GM12878 (cell line): ENCODE measurements at regions not wholly inside any gene's neighbourhood (a gene's known extent, or its start where the extent isn't known, plus 50 kb on each side); places are given as distances from the start of the nearest gene placed in this dataset.
"Not testable (repeated sequence)": the region's sequence is repeated elsewhere in the genome, so short reads cannot be mapped to it uniquely, and the experiment has no call there.

Source experiments
- ATAC-seq: fragments of 200-7000 bp; cut with Tn5 transposase; 3 replicates; pipeline ENCODE4 v1.9.1; 2020; ENCODE audit warnings: mild to moderate bottlenecking, moderate library complexity
- BruUV-seq: library from RNA; stranded (reverse); fragments of 400-500 nt; replicated peaks from 2 replicates; lab custom pipeline; 2021; lab: Mats Ljungman, UMichigan
- CTCF ChIA-PET: fragments of 300-600 bp; sonication (Branson Sonifier 250); formaldehyde crosslinking; extraction: SDS; loops from one replicate; lab custom pipeline; 2021; ENCODE audit warnings: inconsistent platforms; lab: Yijun Ruan, JAX
- POLR2A ChIA-PET: fragments of 350-600 bp; formaldehyde crosslinking; extraction: SDS; loops from one replicate; lab custom pipeline; 2021; ENCODE audit warnings: inconsistent platforms; lab: Charles Lee
- RAD21 ChIA-PET: fragments of 300-600 bp; sonication (Branson Sonifier 250); formaldehyde crosslinking; loops from one replicate; lab custom pipeline; 2023; ENCODE audit warnings: antibody characterized with exemption; ENCODE audit not compliant: unreplicated experiment; lab: Charles Lee
- SMC1A ChIA-PET: fragments of 300-600 bp; sonication (Branson Sonifier 250); formaldehyde crosslinking; loops from one replicate; lab custom pipeline; 2023; ENCODE audit not compliant: unreplicated experiment, uncharacterized antibody; lab: Charles Lee
- DNase-seq: peaks from one replicate; pipeline ENCODE4 v3.0.0-alpha.2; 2011; ENCODE audit warnings: low read depth, low spot score
- FAIRE-seq: peaks from 3 replicates; lab custom pipeline; 2011; peaks lifted over from hg19 to GRCh38; lab: Jason Lieb, UNC
- H2AFZ ChIP-seq: 2 replicates; pipeline ENCODE4 v1.6.0; 2011; ENCODE audit warnings: low read depth, low read length, control low read depth; ENCODE audit not compliant: control insufficient read depth
- H3K27ac ChIP-seq: 2 replicates; pipeline ENCODE4 v1.5.1; 2011; ENCODE audit warnings: control low read depth; ENCODE audit not compliant: control insufficient read depth, insufficient read depth
- H3K27me3 ChIP-seq, 2 experiments: replicated peaks in 1 of 2; 2 replicates each; pipeline versions ENCODE4 v1.6.0 to v1.6.1; 2011; ENCODE audit warnings: low read length in 1 of 2; ENCODE audit not compliant: control insufficient read depth in 2 of 2, insufficient read depth in 2 of 2
- H3K36me3 ChIP-seq, 2 experiments: 2 replicates each; pipeline ENCODE4 v1.5.1; 2011; ENCODE audit warnings: low read length in 1 of 2; ENCODE audit not compliant: control insufficient read depth in 2 of 2, insufficient read depth in 2 of 2
- H3K4me1 ChIP-seq: 2 replicates; pipeline ENCODE4 v1.6.1; 2011; ENCODE audit warnings: mild to moderate bottlenecking, low read length, moderate library complexity, mixed read lengths; ENCODE audit not compliant: control insufficient read depth, insufficient read depth
- H3K4me2 ChIP-seq: 2 replicates; pipeline ENCODE4 v1.6.0; 2011; ENCODE audit warnings: control low read depth; ENCODE audit not compliant: control insufficient read depth, insufficient read depth
- H3K4me3 ChIP-seq: fragments of 200-600 bp; sonication (generic); 2 replicates; pipeline ENCODE4 v1.5.1; 2016
- H3K79me2 ChIP-seq: 2 replicates; pipeline ENCODE4 v1.6.0; 2011; ENCODE audit warnings: low read length; ENCODE audit not compliant: control insufficient read depth, insufficient read depth
- H3K9ac ChIP-seq: 2 replicates; pipeline ENCODE4 v1.8.0; 2011; ENCODE audit warnings: low read length, control low read depth, mixed read lengths; ENCODE audit not compliant: control insufficient read depth, insufficient read depth
- H3K9me3 ChIP-seq: replicated peaks from 3 replicates; pipeline ENCODE4 v1.5.1; 2011; ENCODE audit warnings: mild to moderate bottlenecking, low read length; ENCODE audit not compliant: control insufficient read depth, insufficient read depth
- H4K20me1 ChIP-seq: 2 replicates; pipeline ENCODE4 v1.6.0; 2011; ENCODE audit not compliant: control insufficient read depth, insufficient read depth
- ATF3 ChIP-seq: IDR thresholded peaks from 2 replicates; pipeline ENCODE4 v1.6.1; 2011; ENCODE audit warnings: low read depth, mild to moderate bottlenecking, low read length, moderate library complexity, borderline replicate concordance; ENCODE audit errors: extremely low read depth
- CBFB ChIP-seq: IDR thresholded peaks from 2 replicates; pipeline ENCODE4 v1.6.1; 2016; ENCODE audit warnings: antibody characterized with exemption, low read depth
- CBX3 ChIP-seq: fragments of 200-600 bp; sonication (generic); IDR thresholded peaks from 2 replicates; pipeline ENCODE4 v1.6.1; 2016; ENCODE audit warnings: low read depth, borderline replicate concordance
- EP300 ChIP-seq, 2 experiments: fragments of 150-350 bp in 1 of 2; IDR thresholded peaks; 2 replicates each; pipeline ENCODE4 v1.6.1; 2011 to 2012; ENCODE audit warnings: low read depth in 2 of 2, low read length in 2 of 2, borderline replicate concordance in 1 of 2, improper control_type of control experiment in 1 of 2, inconsistent platforms in 1 of 2; ENCODE audit not compliant: control insufficient read depth in 1 of 2
- KLF5 ChIP-seq: fragments of 450-650 bp; IDR thresholded peaks from 2 replicates; pipeline ENCODE4 v1.6.1; 2014; ENCODE audit warnings: mild to moderate bottlenecking; ENCODE audit not compliant: partially characterized antibody
- RAD21 ChIP-seq: IDR thresholded peaks from 2 replicates; pipeline ENCODE4 v1.6.1; 2011; ENCODE audit warnings: mild to moderate bottlenecking, low read depth, low read length, moderate library complexity; ENCODE audit not compliant: insufficient read depth
- RBBP5 ChIP-seq: fragments of 200-600 bp; sonication (generic); conservative IDR thresholded peaks from 2 replicates; pipeline ENCODE4 v1.6.1; 2016
- ZBTB4 ChIP-seq: fragments of 450-650 bp; formaldehyde crosslinking; IDR thresholded peaks from 2 replicates; pipeline ENCODE4 v1.4.0; 2022; ENCODE audit warnings: mild to moderate bottlenecking, moderate library complexity
- WGBS: methylation state at CpG from one replicate; pipeline ENCODE4 v1.1.6; 2016; ENCODE audit warnings: low lambda C conversion rate; ENCODE audit not compliant: insufficient replicate concordance, insufficient coverage; ENCODE audit errors: missing lambda C conversion rate; 5-methylcytosine and 5-hydroxymethylcytosine counted together
- in situ Hi-C: fragments of 300-500 bp; cut with MboI; formaldehyde crosslinking; loops from 9 replicates; pipeline ENCODE4 v1.14.3; 2018; ENCODE audit warnings: mixed read lengths
- intact Hi-C: fragments of 100-400 bp; cut with micrococcal nuclease; formaldehyde crosslinking; loops from one replicate; pipeline ENCODE4 v1.14.2; 2022; ENCODE audit not compliant: unreplicated experiment

- Histone ChIP-seq H3K27ac (no peak overlapping the region), H3K36me3 (no peaks in the 10 kb centered on the region), H4K20me1 (no peaks in the 10 kb centered on the region), H3K4me2 (no peak overlapping the region), H3K79me2 (no peaks in the 10 kb centered on the region), H2AFZ (no peak overlapping the region), H3K9ac (no peak overlapping the region), H3K4me3 (no peak overlapping the region), H3K9me3 (no peaks in the 10 kb centered on the region), H3K27me3 (no peaks in the 10 kb centered on the region), H3K4me1 (no peaks in the 10 kb centered on the region)
- RAD21 ChIA-PET: no interaction called here
- 50% methylated on average over 5 of the region's 6 CpGs for WGBS
- DNase-seq (no peak), ATAC-seq (no peak), FAIRE-seq (no peak)
- TF ChIP-seq RBBP5 (no peak), ATF3 (no peak), RAD21 (no peak), CBX3 (no peak), ZBTB4 (CRISPR knock-in tag) (no peak), KLF5 (no peak), EP300 (IDR thresholded peaks at IDR 0.05; ENCODE audit: borderline replicate concordance in 1 of 2, control insufficient read depth in 1 of 2, low read depth in 2 of 2, low read length in 2 of 2) (no peak), CBFB (no peak)
- POLR2A ChIA-PET: no interaction called here
- no TSS peak for BruUV-seq
- SMC1A ChIA-PET: interaction anchor here (1.7 kb wide), 1 partner anchor 15 kb away, joined by 4 read pairs; no protein-coding TSS in a partner anchor
- in situ Hi-C loops (no loop called here), intact Hi-C loops (no loop called here)
- CTCF ChIA-PET: no interaction called here
These were observed 598.0 kb upstream of the AADAT start for GRCh38 chr4:170687751-170688150.

- DNase-seq, H4K20me1 ChIP-seq, H3K9me3 ChIP-seq, H3K9ac ChIP-seq, POLR2A ChIA-PET, BruUV-seq, H3K79me2 ChIP-seq, H3K27ac ChIP-seq, ATAC-seq, H3K4me1 ChIP-seq, H3K4me2 ChIP-seq, in situ Hi-C loops, H3K4me3 ChIP-seq, H2AFZ ChIP-seq, H3K36me3 ChIP-seq, intact Hi-C loops, H3K27me3 ChIP-seq, CTCF ChIA-PET, FAIRE-seq: not testable (repeated sequence)
- SMC1A ChIA-PET: interaction anchor here (0.6 to 0.9 kb wide), 2 partner anchors 12 to 33 kb away, joined by 3 read pairs; no protein-coding TSS in a partner anchor
- WGBS: 34% methylated on average over 4 of the region's 4 CpGs
- RAD21 ChIA-PET: interaction anchor here (0.8 kb wide), 1 partner anchor 11 kb away, joined by 3 read pairs; no protein-coding TSS in a partner anchor
These were observed 595.9 kb upstream of the AADAT start for GRCh38 chr4:170685701-170686100.
